GM10248 (cell line): ENCODE measurements at regions not wholly inside any gene's neighbourhood (a gene's known extent, or its start where the extent isn't known, plus 50 kb on each side); places are given as distances from the start of the nearest gene placed in this dataset.

Source experiments
- CTCF ChIA-PET: fragments of 300-600 bp; sonication (Branson Sonifier 250); formaldehyde crosslinking; extraction: SDS; loops from one replicate; lab custom pipeline; 2021; ENCODE audit warnings: antibody characterized with exemption; lab: Yijun Ruan, JAX
- POLR2A ChIA-PET: fragments of 350-650 bp; sonication (Branson Sonifier 250); formaldehyde crosslinking; extraction: SDS; loops from one replicate; lab custom pipeline; 2020; ENCODE audit warnings: antibody characterized with exemption; lab: Yijun Ruan, JAX
- DNase-seq: peaks from one replicate; pipeline ENCODE4 v3.0.0; 2012; ENCODE audit errors: extremely low spot score
- CTCF ChIP-seq: IDR thresholded peaks from 2 replicates; pipeline ENCODE4 v1.5.1; 2012; ENCODE audit warnings: mild to moderate bottlenecking, low read depth; ENCODE audit errors: extremely low read depth, missing control alignments, control extremely low read depth

GRCh38 chr20:55880361-55880760 is 125.0 kb downstream of the CBLN4 start:
- ChIA-PET POLR2A (no interaction called here), CTCF (no interaction called here)
- no peak for TF ChIP-seq CTCF

GRCh38 chr20:55855052-55855451 is 150.3 kb downstream of the CBLN4 start:
- TF ChIP-seq CTCF = no peak
- POLR2A ChIA-PET = no interaction called here
- CTCF ChIA-PET = no interaction called here
- no peak for DNase-seq

More at GRCh38 chr20:55880361-55880760, 125.0 kb downstream of the CBLN4 start:
- DNase-seq = no peak

GRCh38 chr20:55830121-55830827 is 175.0 kb downstream of the CBLN4 start:
- ChIA-PET POLR2A (no interaction called here), CTCF (interaction anchor here (1.3 kb wide), 1 partner anchor 27 kb away, joined by 3 read pairs; no protein-coding TSS in a partner anchor)
- no peak for TF ChIP-seq CTCF
- DNase-seq = no peak

GRCh38 chr20:55805138-55805537 is 200.2 kb downstream of the CBLN4 start:
- POLR2A ChIA-PET = no interaction called here
- DNase-seq = no peak
- no peak for TF ChIP-seq CTCF
- CTCF ChIA-PET = no interaction called here

GRCh38 chr20:55800552-55801245 is 204.6 kb downstream of the CBLN4 start:
- no peak for DNase-seq
- POLR2A ChIA-PET = no interaction called here
- CTCF ChIA-PET = no interaction called here
- no peak for TF ChIP-seq CTCF

- POLR2A ChIA-PET = no interaction called here
- TF ChIP-seq CTCF = no peak
- CTCF ChIA-PET = no interaction called here
- DNase-seq = no peak
Observed at GRCh38 chr20:55793986-55794385, 211.3 kb downstream of the CBLN4 start.
